ENCODE measurements at regions not wholly inside any gene's neighbourhood (a gene's known extent, or its start where the extent isn't known, plus 50 kb on each side); places are given as distances from the start of the nearest gene placed in this dataset.

- Histone ChIP-seq H3K27me3 (ENCODE audit: insufficient read depth, low read depth, low read length) (no peaks in the 10 kb centered on the region), H3K9me2 (ENCODE audit: insufficient read depth, low read length) (no peaks in the 10 kb centered on the region), H3K9me3 (ENCODE audit: low read length) (no peaks in the 10 kb centered on the region), H3K9ac (ENCODE audit: low read length) (no peak overlapping the region), H3F3A (ENCODE audit: insufficient read depth, low read length, poor library complexity, severe bottlenecking) (no peaks in the 10 kb centered on the region), H3K36me3 (ENCODE audit: insufficient read depth, low read length) (no peaks in the 10 kb centered on the region), H3K4me2 (ENCODE audit: low read length) (no peak overlapping the region), H3K4me3 (ENCODE audit: low read length) (no peak overlapping the region), H3K27ac (ENCODE audit: low read length) (no peak overlapping the region), H4K20me1 (ENCODE audit: insufficient read depth) (no peaks in the 10 kb centered on the region), H2AFZ (ENCODE audit: low read depth, low read length) (no peak overlapping the region), H3K79me2 (replicated peaks; ENCODE audit: insufficient read depth, low read length) (no peaks in the 10 kb centered on the region)
- no peak for TF ChIP-seq REST (IDR thresholded peaks at IDR 0.05; ENCODE audit: borderline replicate concordance)
Observed at GRCh38 chr2:33822964-33823363, 223.9 kb upstream of the FAM98A start.

GRCh38 chr2:33812707-33813106 lies 213.6 kb upstream of the FAM98A start:
- Histone ChIP-seq H3K9ac (ENCODE audit: low read length) (no peak overlapping the region), H3K4me3 (ENCODE audit: low read length) (no peak overlapping the region), H3K27ac (ENCODE audit: low read length) (no peak overlapping the region), H3K9me2 (ENCODE audit: insufficient read depth, low read length) (no peaks in the 10 kb centered on the region), H3K79me2 (replicated peaks; ENCODE audit: insufficient read depth, low read length) (no peaks in the 10 kb centered on the region), H3K9me3 (ENCODE audit: low read length) (no peaks in the 10 kb centered on the region), H3F3A (ENCODE audit: insufficient read depth, low read length, poor library complexity, severe bottlenecking) (no peaks in the 10 kb centered on the region), H3K27me3 (ENCODE audit: insufficient read depth, low read depth, low read length) (no peaks in the 10 kb centered on the region), H4K20me1 (ENCODE audit: insufficient read depth) (no peaks in the 10 kb centered on the region), H3K4me2 (ENCODE audit: low read length) (no peak overlapping the region), H3K36me3 (ENCODE audit: insufficient read depth, low read length) (no peaks in the 10 kb centered on the region), H2AFZ (ENCODE audit: low read depth, low read length) (no peak overlapping the region)
- TF ChIP-seq POLR2AphosphoS5 (IDR thresholded peaks at IDR 0.05) (no peak), RAD21 (conservative IDR thresholded peaks at IDR 0.05) (no peak), EP300 (conservative IDR thresholded peaks at IDR 0.05; ENCODE audit: poor library complexity, severe bottlenecking) (no peak), REST (IDR thresholded peaks at IDR 0.05; ENCODE audit: borderline replicate concordance) (no peak), MXI1 (conservative IDR thresholded peaks at IDR 0.05; ENCODE audit: poor library complexity, severe bottlenecking) (no peak), TAF1 (IDR thresholded peaks at IDR 0.05; ENCODE audit: low read depth) (no peak)

- H3K9ac ChIP-seq (ENCODE audit: low read length) = no peak overlapping the region
- no peak for TF ChIP-seq SMC3 (conservative IDR thresholded peaks at IDR 0.05; ENCODE audit: poor library complexity)
- no peak for TF ChIP-seq POLR2AphosphoS5 (IDR thresholded peaks at IDR 0.05)
- TF ChIP-seq REST (IDR thresholded peaks at IDR 0.05; ENCODE audit: borderline replicate concordance) = no peak
- TF ChIP-seq EZH2 (IDR thresholded peaks at IDR 0.05; ENCODE audit: borderline replicate concordance, insufficient read depth, low read length, poor library complexity, severe bottlenecking) = no peak
- no peaks in the 10 kb centered on the region for H3F3A ChIP-seq (ENCODE audit: insufficient read depth, low read length, poor library complexity, severe bottlenecking)
- H3K9me2 ChIP-seq (ENCODE audit: insufficient read depth, low read length) = no peaks in the 10 kb centered on the region
- H4K20me1 ChIP-seq (ENCODE audit: insufficient read depth) = no peaks in the 10 kb centered on the region
- H3K4me3 ChIP-seq (ENCODE audit: low read length) = no peak overlapping the region
- no peak overlapping the region for H2AFZ ChIP-seq (ENCODE audit: low read depth, low read length)
- H3K36me3 ChIP-seq (ENCODE audit: insufficient read depth, low read length) = no peaks in the 10 kb centered on the region
- no peaks in the 10 kb centered on the region for H3K79me2 ChIP-seq (replicated peaks; ENCODE audit: insufficient read depth, low read length)
- no peaks in the 10 kb centered on the region for H3K9me3 ChIP-seq (ENCODE audit: low read length)
- no peak overlapping the region for H3K4me2 ChIP-seq (ENCODE audit: low read length)
- no peaks in the 10 kb centered on the region for H3K27me3 ChIP-seq (ENCODE audit: insufficient read depth, low read depth, low read length)
- H3K27ac ChIP-seq (ENCODE audit: low read length) = no peak overlapping the region
Observed at GRCh38 chr2:33810046-33810835, 211.1 kb upstream of the FAM98A start.
